C1 segment of cervical spinal cord (tissue), 14 donors: ENCODE measurements at regions not wholly inside any gene's neighbourhood (a gene's known extent, or its start where the extent isn't known, plus 50 kb on each side); places are given as distances from the start of the nearest gene placed in this dataset.

Experiments
- DNase-seq, 14 donors: peaks; one replicate each; lab custom pipeline; 2025; lab: John Stamatoyannopoulos, UW

DNA sequence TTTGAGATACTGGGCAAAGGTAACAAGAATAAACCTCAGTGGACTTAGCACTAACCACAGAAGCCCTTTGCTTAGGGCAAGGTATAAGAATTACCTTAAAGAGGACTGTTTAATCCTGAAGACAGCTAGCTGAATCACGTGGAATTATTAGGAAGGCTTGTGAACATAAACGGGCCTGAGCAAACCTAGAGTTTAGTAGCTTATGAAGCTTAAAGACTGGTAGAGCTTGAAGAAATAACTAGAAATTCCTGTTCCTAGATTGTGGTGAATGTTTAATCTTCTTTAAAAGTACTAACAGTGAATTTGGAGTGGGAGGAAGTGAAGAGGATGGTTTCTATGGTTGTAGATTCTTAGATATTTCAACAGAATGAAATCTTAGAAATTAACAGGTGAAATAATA, 428.9 kb upstream of the THRB start:
- DNase-seq, result no peak

DNA sequence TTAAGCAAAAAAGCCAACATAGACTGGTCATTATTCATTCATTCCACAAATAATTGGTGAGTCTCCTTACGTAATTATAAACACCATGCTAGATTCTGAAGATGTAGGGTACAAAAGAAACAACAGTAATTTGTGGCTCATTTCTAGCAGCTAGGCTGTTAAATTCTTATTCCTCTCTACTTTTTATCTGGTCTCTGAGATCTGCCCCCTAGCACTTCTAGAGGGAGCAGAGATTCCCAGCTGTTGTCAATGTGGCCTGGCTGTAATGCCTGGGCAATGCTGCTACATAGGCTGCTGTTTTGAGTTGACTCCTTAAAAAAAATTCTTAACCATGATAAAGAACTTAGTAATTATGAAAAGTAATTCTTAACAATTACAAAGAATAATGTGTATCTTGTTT, 434.9 kb upstream of the THRB start:
- no peak for DNase-seq

DNA sequence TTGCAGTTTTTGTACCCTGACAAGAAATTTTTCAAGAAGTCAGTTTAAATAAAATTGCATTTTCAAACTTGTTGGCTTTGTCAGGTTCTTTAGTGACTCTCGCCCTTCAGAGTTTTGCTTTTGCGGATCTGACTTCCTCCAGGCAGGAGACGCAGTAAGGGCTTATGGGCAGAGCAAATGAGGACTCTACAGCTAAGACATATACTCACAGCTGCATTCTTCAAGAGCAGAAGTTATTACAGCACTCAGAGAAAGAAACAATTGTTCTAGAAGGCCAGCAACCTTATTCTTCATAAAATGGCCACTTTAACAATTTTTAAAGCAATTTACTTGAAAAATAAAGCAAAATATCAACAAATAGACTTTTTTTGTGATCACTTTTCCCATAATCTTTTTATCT, 438.8 kb upstream of the THRB start:
- DNase-seq, result no peak

DNA sequence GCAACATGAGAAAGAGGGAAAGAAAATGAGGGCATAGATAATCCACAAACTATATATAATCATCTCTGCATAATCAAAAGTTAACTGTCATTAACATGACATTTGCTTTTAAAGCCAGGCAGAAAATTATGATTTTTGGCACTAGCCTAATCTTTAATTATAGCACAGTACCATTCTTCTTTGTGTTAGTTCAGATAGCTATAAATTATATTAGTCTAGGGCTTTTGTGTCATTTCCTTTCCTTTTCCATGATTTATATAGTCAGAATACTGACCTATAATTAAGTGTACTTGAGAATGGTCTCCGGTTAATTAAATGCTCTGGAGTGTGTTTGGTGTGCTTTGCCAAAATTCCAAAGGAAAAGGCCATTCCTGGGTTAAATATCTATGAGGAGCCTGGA, 441.9 kb upstream of the THRB start:
- DNase-seq, result no peak

DNA sequence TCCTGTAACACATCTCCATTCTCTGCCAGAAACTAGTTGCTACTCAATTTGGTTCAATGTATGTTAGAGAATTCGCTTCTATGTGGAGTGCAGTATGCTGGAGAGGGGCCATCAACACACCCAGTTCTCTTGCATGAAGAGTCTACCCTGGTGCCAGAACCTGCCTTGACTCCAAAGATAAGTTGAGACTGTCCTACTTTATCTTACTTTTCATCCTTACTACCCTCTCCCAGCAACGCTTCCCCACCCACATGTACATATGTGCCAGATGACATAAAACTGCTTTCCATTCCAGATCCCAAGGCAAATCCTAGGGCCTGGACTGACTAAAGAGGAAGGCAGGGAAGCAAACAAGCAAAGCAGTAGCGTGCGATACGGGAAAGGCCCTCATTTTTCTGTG, 442.6 kb upstream of the THRB start:
- DNase-seq, result no peak

DNA sequence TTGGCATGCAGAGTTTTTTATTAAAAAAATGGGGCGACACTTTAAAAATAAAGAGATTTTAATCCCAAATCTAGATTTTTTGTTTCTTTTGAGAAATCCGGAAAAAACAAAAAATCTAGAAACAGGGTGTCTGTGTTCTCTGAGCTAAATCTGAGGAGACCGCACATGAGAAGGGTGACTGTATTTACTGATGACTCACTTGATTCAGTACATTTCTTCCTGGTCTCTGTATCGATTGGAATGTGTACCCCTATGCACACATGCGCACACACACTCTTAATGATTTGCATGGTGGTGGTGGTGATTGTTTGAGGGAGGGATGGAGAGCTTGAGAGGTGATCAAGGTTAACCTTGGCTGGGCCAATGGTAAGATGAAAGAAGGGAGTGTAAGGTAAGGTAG, 443.1 kb upstream of the THRB start:
- DNase-seq, result no peak

DNA sequence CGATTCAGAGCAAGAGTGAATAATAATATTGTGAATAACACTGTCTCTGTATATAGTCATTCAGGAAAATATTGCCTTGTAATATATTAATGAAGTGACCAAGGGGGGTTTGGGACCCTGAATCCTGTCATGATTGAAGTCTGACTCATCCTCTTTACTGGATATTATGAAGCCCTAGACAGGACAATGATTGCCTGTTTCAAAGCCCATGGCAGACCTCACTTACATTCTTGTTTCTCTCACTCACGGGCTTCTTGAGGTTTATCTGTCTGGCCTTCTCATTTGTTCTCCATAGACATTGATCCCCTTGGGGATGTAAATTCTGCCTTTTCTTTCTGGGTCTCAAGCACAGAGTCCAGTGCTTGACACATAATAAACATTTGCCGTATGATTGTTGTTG, 449.3 kb upstream of the THRB start:
- DNase-seq, result no peak

DNA sequence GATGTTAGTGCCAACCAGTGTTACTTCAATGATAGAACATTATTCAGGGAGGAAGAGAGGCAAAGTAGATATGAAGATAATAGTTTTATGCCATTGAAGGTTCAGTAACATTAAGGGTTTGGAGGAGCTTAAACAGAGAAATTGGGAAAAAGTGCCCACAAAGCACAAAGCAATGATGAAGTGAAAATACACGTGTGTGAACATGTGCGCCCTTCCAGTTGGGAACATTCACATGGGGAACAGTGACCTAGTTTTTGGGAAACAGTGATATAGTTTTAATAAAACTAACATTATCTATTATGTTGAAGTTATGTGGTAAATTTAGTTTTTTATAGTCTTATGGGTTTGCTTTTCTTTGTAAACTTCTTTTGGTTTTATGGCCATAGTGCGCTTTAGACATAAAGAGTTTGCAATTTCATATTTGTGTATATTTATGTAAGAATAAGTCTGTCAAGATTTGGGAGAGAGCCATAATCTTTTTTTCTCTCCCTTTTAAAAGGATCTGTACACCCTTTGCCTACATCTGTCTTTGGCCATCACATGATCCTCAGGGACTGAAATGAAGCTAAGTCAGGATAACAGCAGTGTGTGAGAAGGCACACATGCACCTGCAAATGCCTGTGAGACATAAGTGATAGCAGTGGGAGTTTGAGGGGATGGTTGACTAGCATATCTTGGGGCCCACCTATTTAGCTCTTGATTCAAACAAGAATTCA, 450.3 kb upstream of the THRB start:
- no peak for DNase-seq

DNA sequence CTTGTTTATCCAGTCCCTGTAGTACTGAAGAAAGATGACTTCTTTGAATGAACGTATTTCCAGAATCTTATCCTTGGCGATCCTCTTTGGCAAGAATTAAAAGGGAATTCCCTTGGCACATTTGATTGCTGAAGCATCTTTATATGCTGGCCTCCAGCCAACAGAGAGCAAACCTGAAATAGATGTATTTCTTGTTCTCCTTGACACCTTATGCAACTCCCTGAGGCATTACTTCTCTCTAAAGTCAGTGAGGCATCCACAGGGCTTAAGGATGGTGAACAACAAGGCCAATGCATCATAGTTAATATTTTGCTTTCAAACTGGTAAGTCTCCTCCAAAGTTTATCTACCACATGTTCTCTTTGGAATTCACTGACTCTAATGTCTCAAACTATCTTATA, 450.9 kb upstream of the THRB start:
- DNase-seq, result no peak

DNA sequence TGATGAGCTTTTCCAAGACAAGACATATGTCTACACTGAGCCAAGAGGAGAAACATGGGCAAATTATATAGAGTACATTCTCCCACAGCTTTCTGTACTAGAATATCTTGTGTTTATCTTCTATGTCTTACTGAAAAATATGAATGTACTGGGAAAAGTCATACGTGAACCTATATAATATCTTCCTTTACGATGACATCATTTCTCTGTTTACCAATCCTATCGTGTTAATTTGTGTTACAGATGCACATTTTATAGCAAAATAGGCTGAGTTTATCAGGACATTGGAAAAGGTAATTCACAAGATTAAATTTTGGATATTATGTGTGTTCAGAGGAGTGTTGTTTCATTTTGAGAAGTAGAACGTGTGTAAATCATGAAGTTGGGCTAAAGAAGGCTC, 452.5 kb upstream of the THRB start:
- no peak for DNase-seq

DNA sequence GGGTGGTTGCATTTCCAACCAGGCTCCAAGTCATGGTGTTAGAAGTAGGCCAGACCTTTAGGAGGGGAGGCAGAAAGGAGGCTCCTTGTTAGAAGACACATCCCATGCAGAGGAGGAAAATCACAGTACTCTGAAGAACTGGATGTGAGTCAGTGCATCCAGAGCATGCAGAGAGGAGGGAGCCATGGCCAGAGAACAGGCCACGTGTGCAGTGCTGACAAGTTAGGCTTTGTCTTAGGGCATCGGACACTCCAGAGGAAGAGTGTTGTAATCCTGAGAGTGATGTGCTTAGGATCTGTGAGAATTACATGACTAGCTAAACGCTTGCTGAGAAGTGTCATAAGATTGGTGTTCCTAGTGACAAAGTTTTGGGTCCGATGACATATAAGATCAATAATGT, 456.5 kb upstream of the THRB start:
- DNase-seq, result peak in 5 of 14 donors; percentile 2 to 20 (median 2)

DNA sequence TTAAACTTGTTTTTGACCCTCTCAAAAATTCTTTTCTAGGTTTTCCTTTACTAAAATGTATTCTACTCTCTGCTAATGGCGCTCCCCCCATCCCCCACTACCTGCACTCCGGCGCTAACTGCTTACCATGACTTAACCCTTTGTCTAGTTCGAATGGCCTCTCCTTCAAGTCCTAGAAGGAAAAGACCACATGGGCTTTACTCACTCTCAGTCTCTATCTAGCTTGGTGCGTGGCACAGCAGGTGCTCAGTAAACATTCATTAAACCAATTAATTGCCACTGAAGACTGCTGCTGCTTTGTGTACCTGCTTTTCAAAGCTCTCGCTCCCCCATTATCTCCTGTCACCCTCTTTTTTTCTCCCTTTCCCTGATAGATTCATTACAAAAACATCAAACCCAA, 457.7 kb upstream of the THRB start:
- DNase-seq, result no peak

DNA sequence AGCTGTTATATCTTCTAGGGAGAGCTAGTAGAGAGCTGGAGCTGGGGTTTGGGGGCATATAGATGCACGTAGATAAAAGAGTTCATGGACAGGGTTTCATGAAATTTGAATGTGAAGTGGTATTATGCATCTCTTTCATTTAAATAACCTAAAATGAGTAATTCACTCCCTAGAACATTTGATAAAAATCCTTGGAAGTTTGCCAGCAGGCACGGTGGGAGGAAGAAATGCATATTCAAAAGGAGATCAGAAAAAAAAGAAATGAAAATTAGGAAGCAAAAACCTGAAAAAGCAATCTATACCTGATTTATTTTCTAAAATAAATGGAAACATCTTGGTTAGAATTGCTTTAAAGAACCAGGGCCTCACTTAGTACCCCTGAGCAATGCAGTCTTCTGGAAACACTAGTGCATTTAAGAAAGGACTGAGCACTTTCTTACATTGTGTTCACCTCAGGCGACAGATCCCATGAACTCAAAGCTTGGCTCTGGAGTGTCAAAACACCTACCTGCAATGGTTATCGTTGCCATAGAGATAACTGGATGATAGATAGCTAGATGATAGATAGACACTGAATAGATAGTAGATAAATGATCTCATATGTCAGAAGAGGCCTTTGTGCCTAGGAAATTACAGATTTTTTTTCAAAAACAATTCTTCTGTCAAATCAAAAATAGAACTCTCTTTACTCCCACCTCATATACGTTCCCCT, 458.6 kb upstream of the THRB start:
- DNase-seq, result no peak

DNA sequence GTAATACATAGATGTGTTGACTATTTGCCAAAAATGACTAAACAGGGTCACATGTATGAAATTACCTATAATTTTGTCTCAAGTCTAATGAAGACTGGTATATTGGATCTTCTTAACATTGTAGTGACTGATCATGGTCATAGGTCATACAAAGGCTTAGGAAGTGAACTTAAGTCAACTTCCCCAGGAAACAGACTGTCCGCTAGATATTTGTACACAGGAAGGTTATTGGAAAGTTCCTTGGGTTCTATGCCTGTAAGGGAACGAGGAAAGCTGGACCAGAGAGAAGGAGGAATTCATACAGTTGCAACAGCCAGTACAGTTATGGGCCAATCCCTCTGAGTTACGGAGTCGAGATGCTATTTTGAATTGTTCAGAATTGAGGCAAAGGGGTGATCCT, 462.0 kb upstream of the THRB start:
- DNase-seq, result no peak

DNA sequence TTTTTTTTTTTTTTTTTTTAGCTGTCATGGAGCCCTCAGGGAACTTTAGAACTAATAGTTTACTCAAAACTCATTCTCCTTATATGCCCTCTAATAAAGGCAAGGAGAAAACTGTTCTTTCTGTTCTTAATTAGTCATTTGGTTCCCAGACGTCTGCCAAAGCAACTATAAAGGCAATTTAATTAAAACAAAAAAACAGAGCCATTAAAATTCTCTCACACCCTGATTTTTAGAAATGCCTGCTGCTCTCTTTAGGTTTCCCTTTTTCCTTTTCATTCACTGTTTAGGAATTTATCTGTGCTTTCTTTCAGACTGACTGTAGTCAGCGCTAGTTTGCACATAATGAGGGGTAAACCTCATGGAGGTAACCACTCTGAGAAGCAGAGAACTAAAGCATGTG, 463.6 kb upstream of the THRB start:
- no peak for DNase-seq

DNA sequence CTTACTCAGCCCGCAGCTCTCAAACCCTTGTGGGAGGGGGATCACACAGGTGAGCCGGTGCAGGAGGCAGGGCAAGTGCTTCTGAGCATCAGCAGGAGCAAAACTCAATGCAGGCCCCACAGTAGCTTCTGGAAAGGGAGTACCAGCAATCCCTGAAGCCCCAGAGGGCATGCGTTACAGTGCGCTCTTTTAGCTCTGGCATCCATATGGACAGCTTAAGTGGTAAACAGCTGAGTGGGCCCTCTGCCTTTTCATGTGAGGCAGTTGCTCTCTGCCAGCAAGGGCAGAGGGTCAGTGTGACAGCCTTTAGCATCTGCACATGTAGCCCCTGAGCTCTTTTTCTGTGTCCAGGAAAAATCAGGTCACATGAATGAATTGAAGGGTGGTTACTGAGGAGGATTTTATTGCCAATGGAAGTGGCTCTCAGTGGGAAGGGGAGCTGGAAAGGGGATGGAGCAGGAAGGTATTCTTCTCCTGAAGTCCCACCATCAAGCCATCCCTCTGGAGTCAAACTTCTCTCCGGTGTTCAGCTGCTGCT, 464.3 kb upstream of the THRB start:
- no peak for DNase-seq

DNA sequence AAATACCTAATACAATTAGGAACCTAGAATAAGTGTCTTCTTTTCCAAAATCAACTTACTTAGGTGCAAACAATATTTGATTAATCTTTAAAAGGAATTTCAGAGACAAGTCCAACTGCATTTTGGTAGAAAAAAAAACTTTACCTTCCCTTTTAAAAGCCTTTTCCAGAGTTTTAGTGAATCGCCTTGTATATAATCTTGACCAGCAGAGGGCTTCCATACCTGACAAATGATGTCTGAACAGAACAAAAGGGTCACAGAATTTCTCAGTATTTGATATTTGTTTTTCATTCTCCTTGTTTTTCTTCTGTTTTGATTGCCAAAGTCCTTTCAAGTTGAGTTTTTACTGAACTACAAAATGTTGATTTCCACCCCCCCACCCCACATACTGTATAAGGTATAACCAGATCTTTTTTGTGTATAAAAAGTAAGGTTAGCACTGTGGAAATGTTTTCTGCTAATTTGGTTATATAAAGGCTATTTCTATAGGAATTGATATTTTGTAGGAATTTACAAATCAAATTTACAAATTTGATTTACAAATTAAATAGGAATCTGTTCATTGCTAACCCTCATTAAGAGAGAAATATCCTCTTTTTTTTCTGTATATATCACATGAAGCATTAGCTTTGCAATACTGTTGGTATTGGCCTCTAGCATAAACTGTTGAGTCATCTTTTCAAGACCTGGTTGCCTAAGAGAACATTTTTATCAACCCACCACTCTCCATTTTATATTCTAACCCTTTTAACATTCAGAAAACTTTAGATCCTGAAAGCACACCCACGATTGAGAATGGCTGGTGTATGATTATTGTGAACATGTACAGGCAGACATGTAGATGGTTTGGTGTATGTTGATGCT, 464.1 kb upstream of the RARB start:
- no peak for DNase-seq

DNA sequence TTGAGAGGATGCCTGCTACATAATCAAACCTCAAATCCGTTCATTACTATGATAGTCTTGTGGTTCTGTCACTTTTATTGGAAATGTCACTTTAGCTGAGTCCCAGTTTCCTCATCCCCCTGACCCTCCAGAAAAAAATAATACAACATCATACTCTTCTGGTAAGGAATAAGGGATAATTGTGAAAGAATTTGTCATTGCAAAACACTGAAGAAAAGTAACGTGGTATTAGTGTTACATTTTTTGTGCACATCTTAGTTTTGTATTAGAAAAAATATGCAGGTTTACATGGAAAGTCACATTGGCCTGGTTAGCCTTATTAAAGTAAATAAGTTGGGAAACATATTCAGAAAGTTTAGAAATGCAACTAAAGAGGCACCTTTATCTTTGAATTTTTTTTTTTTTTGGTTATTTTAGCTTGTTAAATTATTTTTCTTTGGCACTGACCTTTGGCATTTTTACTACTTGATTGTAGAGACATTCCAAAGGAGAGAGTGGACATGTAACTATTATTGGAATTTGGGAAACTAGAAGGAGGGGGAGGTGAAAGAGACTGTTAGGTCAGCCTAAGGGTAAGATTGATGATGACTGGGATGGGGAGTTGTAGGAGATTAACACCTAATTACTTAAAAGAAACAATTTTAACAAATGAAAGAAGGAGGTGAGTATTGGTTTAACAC, 462.2 kb upstream of the RARB start:
- DNase-seq, result no peak

DNA sequence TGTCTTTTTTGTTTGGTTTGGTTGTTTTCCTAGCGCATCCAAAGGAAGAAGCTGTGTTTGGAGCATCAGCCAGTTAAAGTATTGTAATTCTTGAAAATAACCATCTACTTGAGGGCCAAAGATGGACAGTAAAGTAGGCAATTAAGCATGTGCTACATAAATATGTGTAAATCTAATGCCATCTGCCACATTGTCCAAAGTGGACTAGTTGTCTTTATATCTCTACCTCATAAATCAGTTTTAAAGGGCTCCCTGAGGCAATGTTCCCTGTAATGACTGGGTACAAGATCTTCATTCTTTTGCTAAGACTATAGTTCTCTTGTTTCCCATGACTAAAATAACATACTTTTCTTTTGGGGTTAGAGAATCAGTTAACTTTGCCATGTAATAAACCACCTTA, 460.0 kb upstream of the RARB start:
- no peak for DNase-seq

DNA sequence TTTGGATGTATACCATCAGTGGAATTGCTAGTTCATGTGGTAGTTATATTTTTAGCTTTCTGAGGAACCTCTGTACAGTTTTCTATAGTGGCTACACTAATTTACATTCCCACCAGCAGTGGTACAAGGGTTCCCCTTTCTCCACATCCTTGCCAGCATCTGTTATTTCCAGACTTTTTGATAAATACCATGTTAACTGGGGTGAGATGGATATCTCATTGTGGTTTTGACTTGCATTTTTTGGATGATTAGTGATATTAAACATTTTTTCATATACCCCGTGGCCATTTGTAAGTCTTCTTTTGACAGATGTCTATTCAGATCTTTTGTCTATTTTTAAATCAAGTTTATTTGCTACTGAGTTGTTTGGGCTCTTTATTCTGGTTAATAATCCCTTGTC, 455.6 kb upstream of the RARB start:
- no peak for DNase-seq

DNA sequence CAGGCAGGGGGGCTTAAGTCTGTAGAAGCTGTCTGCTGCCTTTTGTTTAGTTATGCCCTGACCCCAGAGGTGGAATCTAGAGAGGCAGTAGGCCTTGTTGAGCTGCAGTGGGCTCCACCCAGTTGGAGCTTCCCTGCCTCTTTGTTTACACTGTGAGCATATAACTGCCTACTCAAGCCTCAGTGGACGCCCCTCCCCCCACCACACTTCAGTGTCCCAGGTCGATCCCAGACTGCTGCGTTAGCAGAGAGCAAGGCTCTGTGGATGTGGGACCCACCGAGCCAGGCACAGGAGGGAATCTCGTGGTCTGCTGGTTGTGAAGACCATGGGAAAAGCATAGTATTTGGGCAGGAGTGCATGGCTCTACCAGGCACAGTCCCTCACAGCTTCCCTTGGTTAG, 446.8 kb upstream of the RARB start:
- no peak for DNase-seq

DNA sequence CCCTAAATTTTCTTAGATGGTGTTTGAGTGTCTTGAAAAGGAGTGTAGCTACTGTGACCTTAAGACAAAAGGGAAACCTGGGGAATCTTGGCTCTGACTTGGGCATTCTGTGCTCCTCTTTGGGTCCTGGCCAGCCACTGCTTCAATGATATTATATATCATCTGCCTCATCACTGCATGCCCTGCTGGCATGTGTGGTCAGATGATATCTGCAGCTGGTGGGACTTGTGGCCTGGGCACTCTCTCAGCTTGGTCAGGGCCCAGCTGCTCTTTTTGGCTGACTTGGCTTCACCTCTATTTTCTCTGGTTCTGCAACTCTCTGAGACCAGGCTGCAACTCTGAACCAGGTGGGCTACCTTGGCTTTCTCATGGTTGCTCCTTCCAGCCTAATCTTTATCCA, 446.1 kb upstream of the RARB start:
- no peak for DNase-seq
